HG02798 (cell line): ENCODE measurements at regions not wholly inside any gene's neighbourhood (a gene's known extent, or its start where the extent isn't known, plus 50 kb on each side); places are given as distances from the start of the nearest gene placed in this dataset.

Experiments
- ATAC-seq: cut with Tn5 transposase; IDR thresholded peaks from one replicate; pipeline ENCODE4 v1.9.1; 2021; ENCODE audit warnings: mild to moderate bottlenecking; ENCODE audit not compliant: unreplicated experiment, poor library complexity

DNA sequence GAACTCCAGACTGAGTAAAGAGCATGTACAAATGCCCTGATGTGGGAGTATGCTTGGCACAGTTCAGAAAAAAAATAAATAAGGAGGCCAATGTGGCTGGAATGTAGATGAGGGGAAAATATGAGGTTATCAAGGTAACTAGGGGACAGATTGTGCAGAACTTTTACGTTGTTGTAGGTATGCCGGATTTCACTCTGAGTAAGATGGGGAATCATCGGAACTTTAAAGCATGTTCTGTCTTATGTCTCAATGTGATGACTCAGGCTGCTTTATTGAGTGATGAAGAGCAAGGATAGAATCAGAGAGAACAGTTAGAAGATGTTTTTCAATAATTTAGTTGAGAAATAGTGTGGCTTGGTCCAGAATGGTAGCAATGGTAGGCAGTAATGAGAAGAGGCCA is 130.4 kb downstream of the C11orf87 start:
- no peak for ATAC-seq

DNA sequence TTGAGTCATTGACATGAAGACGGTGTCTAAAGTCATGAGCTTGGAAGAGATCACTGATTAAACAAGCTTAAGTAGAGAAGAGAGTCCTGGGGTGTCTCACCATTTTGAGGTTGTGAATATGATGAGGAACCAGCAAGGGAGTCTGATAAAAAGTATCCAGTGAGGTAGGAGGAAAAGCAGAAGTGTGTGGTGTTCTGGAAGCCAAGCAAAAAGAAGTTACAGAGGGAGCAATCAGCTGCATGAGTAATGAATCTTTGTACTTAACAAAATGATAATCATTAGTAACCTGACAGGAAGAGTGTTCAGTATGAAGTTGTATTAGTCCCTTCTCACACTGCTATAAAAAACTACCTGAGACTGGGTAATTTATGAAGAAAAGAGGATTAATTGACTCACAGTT is 131.3 kb downstream of the C11orf87 start:
- ATAC-seq = no peak

DNA sequence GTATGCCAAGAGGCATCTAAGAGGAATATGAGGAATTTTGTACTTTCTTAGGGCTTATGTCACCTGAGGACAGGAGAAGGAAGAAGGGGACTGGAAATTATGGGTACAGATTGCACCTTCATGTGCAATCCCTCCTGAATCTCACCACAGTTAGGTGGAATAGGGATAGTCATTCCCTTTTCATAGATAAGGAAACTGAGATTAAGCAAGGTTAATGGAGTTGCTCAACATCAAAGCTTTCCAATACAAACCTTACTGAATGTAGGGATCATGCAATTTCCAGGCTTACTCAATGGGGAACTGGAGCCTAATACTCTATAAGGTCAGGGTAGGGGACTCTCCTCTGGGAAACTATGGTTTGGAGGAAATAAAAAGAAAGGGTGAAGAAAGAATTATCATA is 133.0 kb downstream of the C11orf87 start:
- no peak for ATAC-seq

DNA sequence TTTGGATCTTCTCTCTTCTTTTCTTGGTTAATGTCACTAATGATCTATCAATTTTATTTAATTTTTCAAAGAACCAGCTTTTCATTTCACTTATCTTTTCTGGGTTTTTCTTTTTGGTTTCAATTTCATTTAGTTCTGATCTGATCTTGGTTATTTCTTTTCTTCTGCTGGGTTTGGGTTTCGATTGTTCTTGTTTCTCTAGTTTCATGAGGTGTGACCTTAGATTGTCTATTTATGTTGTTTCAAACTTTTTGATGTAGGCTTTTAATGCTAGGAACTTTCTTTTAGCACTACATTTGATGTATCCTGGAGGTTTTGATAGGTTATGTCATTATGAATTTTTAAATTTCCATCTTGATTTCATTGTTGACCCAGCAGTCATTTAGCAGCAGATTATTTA is 142.3 kb downstream of the C11orf87 start:
- ATAC-seq = no peak

DNA sequence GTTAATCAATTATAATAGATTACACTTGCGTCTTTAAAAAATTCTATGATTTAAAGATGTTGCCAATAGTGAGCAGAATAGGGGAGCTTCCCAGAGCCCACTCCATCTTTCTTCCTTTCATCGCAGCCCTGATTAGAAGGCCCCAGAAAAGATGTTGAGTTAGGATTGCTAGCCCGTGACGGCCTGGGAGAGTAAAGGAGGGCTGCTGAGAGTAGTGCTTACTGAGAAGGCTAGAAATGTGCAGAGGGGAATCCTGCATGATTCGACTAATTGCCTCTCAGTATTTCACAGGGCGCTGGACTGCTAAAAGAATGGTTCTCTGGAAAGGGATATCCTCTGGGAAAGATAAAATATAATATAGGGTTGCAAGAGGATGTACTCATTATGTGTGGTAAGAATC is 160.5 kb downstream of the C11orf87 start:
- no peak for ATAC-seq

DNA sequence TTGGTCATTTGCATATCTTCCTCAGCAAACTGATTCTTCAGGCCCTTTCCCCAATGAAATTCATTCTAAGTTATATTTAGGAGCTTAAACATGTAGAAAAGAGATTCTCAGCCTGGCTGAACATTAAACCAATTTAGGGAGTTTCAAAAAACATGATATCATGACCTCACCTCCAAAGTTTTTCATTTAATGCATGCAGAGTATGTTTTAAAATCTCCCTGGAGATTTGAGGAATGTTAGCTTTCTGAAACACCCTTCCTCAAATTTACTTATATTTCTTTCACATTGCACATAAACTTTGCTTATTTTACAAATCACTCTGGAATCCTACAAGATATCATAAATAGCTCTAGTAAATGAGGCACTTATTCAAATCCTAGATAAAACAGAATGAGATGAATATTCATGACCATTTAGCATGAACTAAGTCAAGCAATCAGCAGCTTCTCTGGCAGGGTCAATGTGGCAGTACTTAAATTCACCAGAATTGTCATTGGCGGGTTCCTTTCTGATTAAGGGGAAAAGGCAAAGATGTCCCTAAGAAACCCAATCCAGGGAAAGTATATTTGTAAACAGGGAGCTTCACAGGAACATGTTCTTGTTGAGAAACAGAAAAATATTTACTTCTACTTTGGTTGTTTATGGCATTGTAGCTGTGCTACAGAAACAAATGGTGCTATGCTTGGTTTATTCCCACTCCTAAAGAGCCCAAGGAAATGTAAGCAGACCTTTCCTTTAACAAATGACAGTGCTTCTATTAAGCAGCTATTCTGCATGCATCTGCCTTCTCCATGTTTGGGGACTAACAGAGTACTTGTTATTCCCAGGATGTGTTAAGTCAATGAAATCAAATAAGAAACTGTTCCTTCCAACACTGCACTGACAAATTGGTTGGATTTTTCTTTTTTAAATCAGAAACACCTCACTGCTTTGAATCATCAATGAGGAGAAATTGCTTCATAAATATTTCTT is 162.3 kb downstream of the C11orf87 start:
- no peak for ATAC-seq

DNA sequence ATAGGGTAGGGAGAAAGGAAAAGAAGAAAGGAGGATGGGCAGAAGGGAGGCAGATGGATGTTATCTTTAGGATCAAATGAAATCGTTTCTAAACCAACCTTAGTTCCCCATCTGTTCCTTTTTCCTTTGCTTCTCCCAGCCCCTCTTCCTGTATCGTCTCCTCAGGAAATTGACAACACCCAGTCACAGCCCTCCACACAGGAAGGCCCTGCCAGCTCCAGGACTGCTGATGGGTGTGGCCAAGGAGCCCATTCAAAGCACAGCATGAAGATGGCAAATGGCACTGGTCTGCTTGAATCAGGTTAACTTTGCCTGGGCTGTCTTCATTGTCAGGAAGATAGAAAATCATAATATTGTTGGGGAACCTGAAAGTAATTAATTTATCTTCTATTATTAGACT is 164.8 kb downstream of the C11orf87 start:
- no peak for ATAC-seq

DNA sequence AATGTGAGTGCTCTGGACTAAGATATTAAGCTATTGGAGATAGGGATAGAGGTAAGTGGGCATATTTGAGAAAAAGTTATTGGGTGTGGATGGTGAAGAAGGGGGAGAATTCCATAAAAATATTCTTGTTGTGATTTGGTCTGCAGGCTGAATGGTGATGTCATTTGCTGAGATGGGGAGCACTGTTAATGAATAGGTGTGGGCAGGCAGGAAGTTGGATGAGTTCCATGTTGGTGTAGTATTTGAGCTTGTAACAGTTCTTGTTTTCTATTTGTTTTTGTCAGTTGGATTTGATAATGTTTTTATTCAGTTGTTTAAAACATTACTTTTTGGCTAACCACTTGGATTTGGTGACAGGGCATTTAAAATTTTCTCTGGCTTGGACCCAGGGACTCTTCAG is 168.8 kb downstream of the C11orf87 start:
- ATAC-seq = no peak

DNA sequence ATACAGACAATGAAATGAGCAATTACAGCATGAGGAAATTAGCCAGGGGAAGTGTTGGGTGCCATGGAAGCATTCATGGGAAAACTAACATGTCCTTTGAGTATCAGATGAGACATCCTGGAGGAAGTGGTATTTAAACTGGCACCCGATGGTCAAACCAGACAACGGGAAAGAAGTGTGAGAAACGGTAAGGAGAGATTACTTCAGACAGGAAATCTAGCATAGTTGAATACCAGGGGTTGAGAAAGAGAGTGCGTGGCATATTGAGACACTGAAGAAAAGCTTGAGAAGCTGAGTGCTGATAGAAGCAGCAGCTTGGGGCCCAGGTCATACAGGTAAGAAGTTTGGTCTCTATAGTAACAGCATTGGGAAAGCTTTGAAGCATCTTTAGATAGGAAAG is 175.3 kb downstream of the C11orf87 start:
- ATAC-seq = no peak

DNA sequence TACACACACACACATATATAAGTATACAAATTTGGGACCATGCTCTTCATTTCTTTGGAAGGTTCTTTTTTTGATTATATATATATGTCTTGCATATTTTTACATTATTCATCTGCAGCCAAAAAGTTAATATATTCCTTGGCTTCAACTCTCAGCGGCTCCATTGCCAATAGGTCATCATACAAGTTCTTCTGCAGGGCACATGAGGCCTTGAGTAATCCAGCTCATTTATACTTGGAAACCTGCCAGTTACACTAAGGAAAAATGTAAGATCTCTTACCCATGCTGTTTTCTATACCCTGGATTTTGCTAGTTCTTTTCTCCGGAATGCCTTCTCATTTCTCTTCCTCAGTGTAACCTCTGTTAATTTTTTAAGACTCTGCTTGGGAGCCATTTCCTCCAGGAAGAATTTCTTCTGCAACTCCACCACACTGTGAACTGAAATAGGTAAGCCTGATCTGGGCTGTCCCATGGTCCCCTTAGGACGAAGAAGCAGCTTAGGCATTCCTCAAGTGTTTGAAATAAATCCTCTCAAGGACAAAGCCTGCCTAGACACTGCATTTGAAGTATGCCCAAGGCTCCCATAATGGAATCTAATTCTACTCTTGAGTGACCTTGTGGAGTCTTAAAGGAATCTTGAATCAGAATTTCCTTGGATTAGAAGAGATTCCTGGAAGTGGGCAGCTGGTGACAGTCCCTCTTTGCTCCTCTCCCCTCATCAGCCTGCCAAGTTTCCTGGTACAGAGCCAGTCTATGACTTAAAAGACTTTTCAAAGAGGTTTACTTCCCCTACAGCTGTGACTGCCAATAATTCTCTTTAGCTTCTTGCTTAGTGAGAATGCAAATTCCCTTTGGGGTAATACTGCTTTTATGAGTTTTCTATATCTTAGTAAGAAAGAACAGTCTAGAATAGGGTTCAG is 182.8 kb downstream of the C11orf87 start:
- ATAC-seq = no peak

DNA sequence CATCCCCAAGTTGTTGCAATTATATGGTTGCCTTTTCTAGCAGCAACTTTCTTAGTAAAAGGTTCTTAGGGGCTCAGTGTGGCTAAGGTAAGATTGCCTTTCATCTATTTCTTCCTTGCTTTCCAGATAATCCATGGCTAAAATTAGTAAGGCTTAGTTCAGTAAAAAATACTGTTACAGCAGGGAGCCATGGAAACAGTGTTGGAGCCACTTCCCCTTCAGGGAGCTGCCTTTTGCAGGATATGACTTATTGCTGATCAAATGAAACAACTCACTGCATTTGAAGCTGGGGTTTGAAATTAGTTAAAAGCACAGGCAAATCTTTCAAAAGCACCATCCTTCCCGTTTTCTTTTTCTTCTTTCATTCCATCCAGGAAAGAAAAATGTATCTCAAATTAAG is 184.3 kb downstream of the C11orf87 start:
- ATAC-seq = no peak

DNA sequence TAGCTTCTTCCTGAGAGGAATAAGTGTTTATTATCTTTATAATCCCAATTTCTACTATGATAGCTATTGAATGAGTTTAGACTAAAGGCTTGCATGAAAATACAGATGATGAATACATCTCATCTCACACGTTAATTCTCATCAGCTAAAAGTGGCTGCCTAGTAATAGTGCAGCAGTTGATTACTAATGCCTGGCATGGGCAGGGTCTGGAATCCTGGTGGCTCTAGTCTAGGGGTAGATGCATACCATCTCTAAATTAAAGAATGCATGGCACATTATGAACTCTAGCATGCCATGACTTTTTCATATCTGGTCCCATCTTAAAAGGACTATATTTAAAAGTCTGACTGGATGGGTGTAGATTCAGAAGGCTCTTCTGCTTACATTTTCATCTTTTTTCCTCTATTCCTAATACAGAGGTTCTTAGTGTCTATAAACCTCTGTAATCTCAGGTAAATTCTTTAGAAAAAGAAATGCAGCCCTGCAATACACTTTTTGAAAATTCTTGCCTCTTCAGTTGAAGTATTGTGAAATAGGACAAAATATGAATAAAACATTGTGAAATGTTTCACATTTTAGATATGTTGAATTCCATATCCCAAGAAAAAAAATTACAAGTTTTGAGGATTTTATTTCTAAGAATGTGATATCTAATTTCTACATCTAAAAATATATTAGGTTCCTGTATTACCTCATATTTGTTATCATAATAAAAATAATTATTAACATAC is 187.6 kb downstream of the C11orf87 start:
- ATAC-seq = no peak

DNA sequence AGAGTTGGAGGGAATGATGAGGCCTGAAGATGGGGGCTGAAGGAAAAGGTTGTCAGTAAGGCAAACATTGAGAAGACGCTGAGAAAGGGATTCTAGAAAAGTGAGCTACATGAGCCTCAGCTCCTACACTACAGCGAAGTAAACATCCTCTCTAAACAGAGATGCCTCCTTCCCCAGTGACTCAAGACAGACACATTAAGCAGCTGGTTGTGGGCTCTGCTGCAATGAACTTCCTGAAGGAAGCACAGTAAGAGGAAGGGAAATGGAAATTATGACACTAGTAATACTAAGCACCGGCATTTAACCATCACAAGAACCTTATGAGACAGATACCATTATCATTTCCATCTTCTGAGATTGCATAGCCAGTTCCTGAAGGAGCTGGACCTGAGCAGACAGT is 190.5 kb downstream of the C11orf87 start:
- no peak for ATAC-seq

DNA sequence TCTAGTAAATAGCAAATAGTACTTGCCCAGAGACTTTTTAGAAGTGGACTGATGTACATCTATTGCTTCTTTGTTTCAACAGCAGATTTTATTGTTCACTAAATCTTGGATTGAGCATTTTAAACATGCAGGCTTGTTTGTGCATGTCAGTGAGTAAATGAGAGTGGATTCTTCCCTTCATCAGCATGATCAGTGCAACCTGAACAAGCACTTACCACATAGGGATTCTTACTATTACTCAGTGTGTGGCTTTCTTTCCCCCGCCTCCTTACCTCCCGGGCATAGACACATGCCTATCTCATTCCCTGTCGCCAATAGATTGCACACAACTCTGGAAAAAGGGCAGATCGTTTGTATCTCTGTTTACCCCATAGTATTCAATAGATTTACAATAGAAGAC is 197.5 kb downstream of the C11orf87 start:
- ATAC-seq = no peak

DNA sequence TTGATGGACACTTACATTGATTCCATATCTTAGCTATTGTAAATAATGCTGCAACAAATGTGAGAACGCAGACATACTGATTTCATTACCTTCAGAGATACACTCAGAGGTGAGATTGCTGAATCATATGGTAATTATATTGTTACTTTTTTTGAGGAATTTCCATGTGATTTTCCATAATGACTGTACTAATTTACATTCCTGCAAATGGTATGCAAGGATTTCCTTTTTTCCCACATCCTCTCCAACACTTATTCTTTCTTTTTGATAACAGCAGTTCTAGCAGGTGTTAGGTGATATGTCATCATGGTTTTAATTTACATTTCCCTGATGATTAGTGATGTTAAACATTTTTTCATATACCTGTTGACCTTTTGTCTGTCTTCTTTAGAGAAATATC is 207.7 kb downstream of the C11orf87 start:
- ATAC-seq = no peak

DNA sequence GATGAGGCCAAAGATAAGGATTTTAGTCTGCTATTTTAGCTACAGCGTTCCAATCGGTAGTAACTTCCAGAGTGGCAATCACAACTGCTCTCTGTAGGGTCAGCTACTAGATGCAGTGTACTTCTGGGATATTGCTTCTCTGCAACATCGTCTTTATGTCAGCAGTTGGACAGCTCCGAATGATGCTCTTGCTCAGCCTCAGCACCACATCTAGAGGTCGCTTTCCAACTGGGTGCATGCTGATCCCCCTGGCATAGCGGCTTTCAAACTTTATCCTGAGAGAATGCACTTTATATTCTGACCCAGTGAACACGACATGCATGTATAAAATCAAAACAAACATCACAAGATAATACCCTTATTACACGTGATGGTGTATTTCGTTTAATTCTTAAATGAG is 219.6 kb downstream of the C11orf87 start:
- no peak for ATAC-seq

DNA sequence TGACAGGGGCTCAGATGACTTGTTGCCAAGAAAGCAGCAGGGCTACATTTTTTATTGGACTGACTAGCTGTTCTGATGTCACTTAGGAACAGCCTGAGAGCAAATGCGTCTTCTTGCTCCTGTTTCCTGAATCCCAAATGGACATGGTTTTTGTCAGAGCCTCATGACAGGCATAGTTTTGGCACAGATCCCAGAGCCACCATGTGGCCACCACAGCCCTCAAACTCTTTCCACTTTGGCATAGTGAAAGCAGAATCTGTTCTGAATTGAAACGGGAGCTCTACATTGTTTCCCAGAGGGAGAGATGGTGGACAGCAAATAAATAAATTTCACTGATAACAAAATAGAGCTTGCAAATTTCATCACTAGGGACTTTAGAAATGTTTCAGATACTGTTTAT is 222.2 kb downstream of the C11orf87 start:
- ATAC-seq = no peak

DNA sequence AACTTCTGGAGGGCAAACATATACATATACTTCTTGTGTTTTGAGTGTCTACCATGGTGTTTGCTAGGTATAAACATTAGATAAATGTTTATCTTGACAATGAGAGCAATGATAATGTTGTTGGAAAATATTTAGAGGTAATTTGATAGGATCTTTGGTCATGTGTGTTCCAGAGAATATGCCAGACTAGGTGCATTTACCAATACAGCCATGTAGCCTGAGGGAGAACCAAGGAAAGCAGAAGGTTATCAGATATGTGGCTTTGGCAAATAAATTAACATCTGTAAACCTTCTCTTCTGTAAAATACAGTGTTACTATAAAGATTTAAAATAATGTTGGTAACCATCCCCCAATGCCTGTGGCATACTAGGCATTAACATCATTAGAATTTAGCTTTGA is 226.8 kb downstream of the C11orf87 start:
- ATAC-seq = no peak

DNA sequence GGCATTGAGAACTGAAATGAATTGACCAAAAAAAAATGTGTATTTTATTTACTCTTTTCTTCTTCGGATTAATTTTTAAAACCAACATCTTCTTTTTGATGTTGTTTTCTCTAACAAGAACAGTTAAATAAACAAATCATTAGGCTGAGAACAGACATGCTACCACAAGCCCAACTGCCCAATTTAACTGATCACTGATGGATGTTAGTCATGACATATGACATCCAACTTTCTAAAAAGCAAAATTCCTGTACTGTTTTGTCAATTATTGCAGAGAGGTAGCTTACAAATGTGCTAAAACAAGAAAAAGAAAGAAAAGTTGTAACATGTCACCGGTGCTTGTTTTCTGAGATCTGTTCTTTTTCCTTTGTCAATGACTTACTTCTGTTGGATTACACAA is 232.1 kb downstream of the C11orf87 start:
- ATAC-seq = no peak

DNA sequence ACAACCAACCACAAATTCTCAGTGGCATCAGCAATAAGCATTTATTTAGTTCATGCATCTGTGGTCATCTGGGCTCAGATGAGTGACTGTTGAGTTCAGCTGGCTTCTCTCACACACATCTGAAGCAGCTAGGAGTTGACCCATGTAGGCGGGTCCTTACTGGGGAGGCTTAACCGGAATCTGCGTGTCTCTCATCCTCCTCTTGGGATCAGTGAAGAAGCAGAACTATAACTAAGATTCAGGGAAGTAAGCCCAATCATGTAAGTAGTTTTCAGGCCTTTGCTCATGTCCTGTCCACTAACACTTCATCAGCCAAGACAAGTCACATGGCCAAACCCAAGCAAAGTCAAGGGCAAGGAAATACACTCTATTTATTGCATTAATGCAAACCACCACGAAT is 236.2 kb downstream of the C11orf87 start:
- no peak for ATAC-seq

DNA sequence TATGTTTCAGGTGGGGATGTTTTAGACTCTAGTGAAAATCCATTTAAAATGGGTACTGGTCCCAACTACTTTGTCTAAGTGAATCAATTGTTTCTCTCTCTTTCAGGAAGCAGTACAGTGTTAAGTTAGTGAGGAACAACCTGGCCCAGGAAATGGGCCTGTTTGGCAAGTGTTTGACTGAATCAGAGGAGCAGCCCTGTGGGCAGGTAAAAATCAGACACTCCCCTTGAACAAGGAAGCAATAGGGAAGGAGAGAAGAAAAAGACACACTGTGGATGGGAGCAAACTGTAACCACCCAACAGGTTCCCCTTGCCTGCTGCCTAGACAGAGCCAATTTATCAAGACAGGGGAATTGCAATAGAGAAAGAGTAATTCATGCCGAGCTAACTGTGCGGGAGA is 245.7 kb downstream of the C11orf87 start:
- ATAC-seq = no peak
